ENCODE measurements at regions not wholly inside any gene's neighbourhood (a gene's known extent, or its start where the extent isn't known, plus 50 kb on each side); places are given as distances from the start of the nearest gene placed in this dataset.

DNA sequence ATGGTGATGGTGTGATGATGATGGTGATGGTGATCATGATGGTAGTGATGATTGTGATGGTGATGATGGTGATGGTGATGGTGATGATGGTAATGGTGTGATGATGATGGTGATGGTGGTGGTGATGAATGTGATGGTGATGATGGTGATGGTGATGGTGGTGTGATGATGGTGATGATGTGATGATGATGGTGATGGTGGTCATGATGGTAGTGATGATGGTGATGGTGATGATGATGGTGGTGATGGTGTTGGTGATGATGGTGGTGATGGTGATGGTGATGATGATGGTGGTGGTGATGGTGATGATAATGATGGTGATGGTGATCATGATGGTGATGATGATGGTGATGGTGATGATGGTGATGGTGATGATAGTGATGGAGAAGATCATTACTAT, 120.3 kb downstream of the ZNF664 start (continued):
- TF ChIP-seq, protein P1, sequence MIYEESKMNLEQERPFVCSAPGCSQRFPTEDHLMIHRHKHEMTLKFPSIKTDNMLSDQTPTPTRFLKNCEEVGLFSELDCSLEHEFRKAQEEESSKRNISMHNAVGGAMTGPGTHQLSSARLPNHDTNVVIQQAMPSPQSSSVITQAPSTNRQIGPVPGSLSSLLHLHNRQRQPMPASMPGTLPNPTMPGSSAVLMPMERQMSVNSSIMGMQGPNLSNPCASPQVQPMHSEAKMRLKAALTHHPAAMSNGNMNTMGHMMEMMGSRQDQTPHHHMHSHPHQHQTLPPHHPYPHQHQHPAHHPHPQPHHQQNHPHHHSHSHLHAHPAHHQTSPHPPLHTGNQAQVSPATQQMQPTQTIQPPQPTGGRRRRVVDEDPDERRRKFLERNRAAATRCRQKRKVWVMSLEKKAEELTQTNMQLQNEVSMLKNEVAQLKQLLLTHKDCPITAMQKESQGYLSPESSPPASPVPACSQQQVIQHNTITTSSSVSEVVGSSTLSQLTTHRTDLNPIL (CRISPR knock-in tag; IDR thresholded peaks at IDR 0.05; ENCODE audit: low read depth): no peak
- no peak for TF ChIP-seq CSDC2 (CRISPR knock-in tag; IDR thresholded peaks at IDR 0.05)
- no peak for TF ChIP-seq ZNF565 (CRISPR knock-in tag; conservative IDR thresholded peaks at IDR 0.05; ENCODE audit: low read depth)
- TF ChIP-seq, protein P2, sequence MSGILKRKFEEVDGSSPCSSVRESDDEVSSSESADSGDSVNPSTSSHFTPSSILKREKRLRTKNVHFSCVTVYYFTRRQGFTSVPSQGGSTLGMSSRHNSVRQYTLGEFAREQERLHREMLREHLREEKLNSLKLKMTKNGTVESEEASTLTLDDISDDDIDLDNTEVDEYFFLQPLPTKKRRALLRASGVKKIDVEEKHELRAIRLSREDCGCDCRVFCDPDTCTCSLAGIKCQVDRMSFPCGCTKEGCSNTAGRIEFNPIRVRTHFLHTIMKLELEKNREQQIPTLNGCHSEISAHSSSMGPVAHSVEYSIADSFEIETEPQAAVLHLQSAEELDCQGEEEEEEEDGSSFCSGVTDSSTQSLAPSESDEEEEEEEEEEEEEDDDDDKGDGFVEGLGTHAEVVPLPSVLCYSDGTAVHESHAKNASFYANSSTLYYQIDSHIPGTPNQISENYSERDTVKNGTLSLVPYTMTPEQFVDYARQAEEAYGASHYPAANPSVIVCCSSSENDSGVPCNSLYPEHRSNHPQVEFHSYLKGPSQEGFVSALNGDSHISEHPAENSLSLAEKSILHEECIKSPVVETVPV (CRISPR knock-in tag; IDR thresholded peaks at IDR 0.05): no peak

- no peak for ATAC-seq
- TF ChIP-seq ZFP3 (CRISPR knock-in tag; IDR thresholded peaks at IDR 0.05): no peak
These were observed 121.2 kb downstream of the ZNF664 start for GRCh38 chr12:124094188-124094587.

GRCh38 chr12:124094733-124095132, 121.7 kb downstream of the ZNF664 start:
- no peak for ATAC-seq

GRCh38 chr12:124096109-124096508, 123.1 kb downstream of the ZNF664 start:
- TF ChIP-seq BACH2 (CRISPR knock-in tag; IDR thresholded peaks at IDR 0.05; ENCODE audit: borderline replicate concordance): no peak
- TF ChIP-seq POU6F1 (CRISPR knock-in tag; IDR thresholded peaks at IDR 0.05; ENCODE audit: borderline replicate concordance, low read depth): no peak
- TF ChIP-seq SNAI2 (CRISPR knock-in tag; IDR thresholded peaks at IDR 0.05): no peak
- TF ChIP-seq TCF4 (CRISPR knock-in tag; IDR thresholded peaks at IDR 0.05; ENCODE audit: borderline replicate concordance): no peak
- no peak for TF ChIP-seq PPARA (CRISPR knock-in tag; IDR thresholded peaks at IDR 0.05; ENCODE audit: borderline replicate concordance)
- no peak for TF ChIP-seq ESRRG (CRISPR knock-in tag; IDR thresholded peaks at IDR 0.05)
- no peak for TF ChIP-seq ARNTL (CRISPR knock-in tag; IDR thresholded peaks at IDR 0.05; ENCODE audit: borderline replicate concordance, low read depth)
- no peak for ATAC-seq

More at GRCh38 chr12:124094733-124095132, 121.7 kb downstream of the ZNF664 start:
- TF ChIP-seq ESRRG (CRISPR knock-in tag; IDR thresholded peaks at IDR 0.05) (no peak), CSDC2 (CRISPR knock-in tag; IDR thresholded peaks at IDR 0.05) (no peak), ZC3H10 (CRISPR knock-in tag; IDR thresholded peaks at IDR 0.05) (no peak), ZNF565 (CRISPR knock-in tag; conservative IDR thresholded peaks at IDR 0.05; ENCODE audit: low read depth) (no peak), ZFP3 (CRISPR knock-in tag; IDR thresholded peaks at IDR 0.05) (no peak), ZNF70 (CRISPR knock-in tag; IDR thresholded peaks at IDR 0.05) (no peak), RARB (CRISPR knock-in tag; IDR thresholded peaks at IDR 0.05) (no peak), PPARA (CRISPR knock-in tag; IDR thresholded peaks at IDR 0.05; ENCODE audit: borderline replicate concordance) (no peak), TOX (CRISPR knock-in tag; IDR thresholded peaks at IDR 0.05; ENCODE audit: borderline replicate concordance) (no peak)
- TF ChIP-seq, protein P1 (CRISPR knock-in tag; IDR thresholded peaks at IDR 0.05; ENCODE audit: low read depth): no peak
- TF ChIP-seq, protein P3, sequence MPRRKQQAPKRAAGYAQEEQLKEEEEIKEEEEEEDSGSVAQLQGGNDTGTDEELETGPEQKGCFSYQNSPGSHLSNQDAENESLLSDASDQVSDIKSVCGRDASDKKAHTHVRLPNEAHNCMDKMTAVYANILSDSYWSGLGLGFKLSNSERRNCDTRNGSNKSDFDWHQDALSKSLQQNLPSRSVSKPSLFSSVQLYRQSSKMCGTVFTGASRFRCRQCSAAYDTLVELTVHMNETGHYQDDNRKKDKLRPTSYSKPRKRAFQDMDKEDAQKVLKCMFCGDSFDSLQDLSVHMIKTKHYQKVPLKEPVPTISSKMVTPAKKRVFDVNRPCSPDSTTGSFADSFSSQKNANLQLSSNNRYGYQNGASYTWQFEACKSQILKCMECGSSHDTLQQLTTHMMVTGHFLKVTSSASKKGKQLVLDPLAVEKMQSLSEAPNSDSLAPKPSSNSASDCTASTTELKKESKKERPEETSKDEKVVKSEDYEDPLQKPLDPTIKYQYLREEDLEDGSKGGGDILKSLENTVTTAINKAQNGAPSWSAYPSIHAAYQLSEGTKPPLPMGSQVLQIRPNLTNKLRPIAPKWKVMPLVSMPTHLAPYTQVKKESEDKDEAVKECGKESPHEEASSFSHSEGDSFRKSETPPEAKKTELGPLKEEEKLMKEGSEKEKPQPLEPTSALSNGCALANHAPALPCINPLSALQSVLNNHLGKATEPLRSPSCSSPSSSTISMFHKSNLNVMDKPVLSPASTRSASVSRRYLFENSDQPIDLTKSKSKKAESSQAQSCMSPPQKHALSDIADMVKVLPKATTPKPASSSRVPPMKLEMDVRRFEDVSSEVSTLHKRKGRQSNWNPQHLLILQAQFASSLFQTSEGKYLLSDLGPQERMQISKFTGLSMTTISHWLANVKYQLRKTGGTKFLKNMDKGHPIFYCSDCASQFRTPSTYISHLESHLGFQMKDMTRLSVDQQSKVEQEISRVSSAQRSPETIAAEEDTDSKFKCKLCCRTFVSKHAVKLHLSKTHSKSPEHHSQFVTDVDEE (CRISPR knock-in tag; IDR thresholded peaks at IDR 0.05): no peak

DNA sequence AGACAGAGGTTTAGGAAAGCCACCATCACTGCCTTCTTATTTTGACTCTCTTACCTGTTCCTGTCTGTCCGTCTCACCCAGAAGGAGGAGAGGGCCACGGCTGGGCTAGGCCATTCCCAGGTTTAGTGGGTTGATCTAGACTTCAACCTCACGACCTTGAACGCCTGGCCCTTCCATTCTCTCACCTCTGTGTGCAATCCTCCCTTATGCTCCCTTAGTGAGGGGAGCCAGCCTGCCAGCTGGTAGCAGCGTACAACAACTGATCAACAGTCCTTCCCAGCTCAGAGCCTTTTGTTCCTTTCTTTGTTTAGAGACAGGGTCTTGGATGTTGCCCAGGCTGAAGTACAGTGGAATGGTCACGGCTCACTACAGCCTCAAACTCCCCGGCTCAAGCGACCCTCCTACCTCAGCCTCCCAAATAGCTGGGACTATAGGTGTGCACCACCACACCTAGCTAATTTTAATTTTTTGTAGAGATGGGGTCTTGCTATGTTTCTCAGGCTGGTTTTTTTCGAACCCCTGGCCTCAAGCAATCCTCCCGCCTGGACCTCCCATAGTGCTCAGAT, 123.9 kb downstream of the ZNF664 start:
- ATAC-seq: no peak
- TF ChIP-seq ZC3H10 (CRISPR knock-in tag; IDR thresholded peaks at IDR 0.05): no peak
- no peak for TF ChIP-seq POU6F1 (CRISPR knock-in tag; IDR thresholded peaks at IDR 0.05; ENCODE audit: borderline replicate concordance, low read depth)
- TF ChIP-seq ESRRG (CRISPR knock-in tag; IDR thresholded peaks at IDR 0.05): no peak
- TF ChIP-seq ZNF565 (CRISPR knock-in tag; conservative IDR thresholded peaks at IDR 0.05; ENCODE audit: low read depth): no peak
- no peak for TF ChIP-seq ARNTL (CRISPR knock-in tag; IDR thresholded peaks at IDR 0.05; ENCODE audit: borderline replicate concordance, low read depth)
- no peak for TF ChIP-seq ISL1 (CRISPR knock-in tag; IDR thresholded peaks at IDR 0.05)
- no peak for TF ChIP-seq CSDC2 (CRISPR knock-in tag; IDR thresholded peaks at IDR 0.05)
- TF ChIP-seq, protein P2 (CRISPR knock-in tag; IDR thresholded peaks at IDR 0.05): no peak

Data from SK-N-SH treated with all-trans-retinoic acid at 6 μM for 48 hours (cell line).